Endothelial cell (in vitro differentiated cells): ENCODE measurements at regions not wholly inside any gene's neighbourhood (a gene's known extent, or its start where the extent isn't known, plus 50 kb on each side); places are given as distances from the start of the nearest gene placed in this dataset.

Experiments used
- DNase-seq: peaks from one replicate; pipeline ENCODE4 v3.0.0; 2021; ENCODE audit warnings: low spot score
- H3K27ac Mint-ChIP-seq: one replicate; pipeline ENCODE4 v1.8.0; 2021; ENCODE audit warnings: mixed read lengths, inconsistent platforms; ENCODE audit not compliant: unreplicated experiment
- H3K27me3 Mint-ChIP-seq: one replicate; pipeline ENCODE4 v1.8.0; 2021; ENCODE audit warnings: mild to moderate bottlenecking, moderate library complexity, mixed read lengths, inconsistent platforms; ENCODE audit not compliant: unreplicated experiment
- H3K36me3 Mint-ChIP-seq: one replicate; pipeline ENCODE4 v1.8.0; 2021; ENCODE audit warnings: mild to moderate bottlenecking, low read depth, mixed read lengths, inconsistent platforms; ENCODE audit not compliant: unreplicated experiment
- H3K4me1 Mint-ChIP-seq: one replicate; pipeline ENCODE4 v1.8.0; 2021; ENCODE audit warnings: mild to moderate bottlenecking, mixed read lengths, inconsistent platforms; ENCODE audit not compliant: unreplicated experiment
- H3K4me3 Mint-ChIP-seq: one replicate; pipeline ENCODE4 v1.8.0; 2021; ENCODE audit warnings: mild to moderate bottlenecking, mixed read lengths, inconsistent platforms; ENCODE audit not compliant: unreplicated experiment
- H3K9me3 Mint-ChIP-seq: one replicate; pipeline ENCODE4 v1.8.0; 2021; ENCODE audit warnings: mixed read lengths, inconsistent platforms; ENCODE audit not compliant: unreplicated experiment
- TF ChIP-seq, protein P1 (sequence below): fragments of 200-600 bp; sonication (generic); IDR thresholded peaks from one replicate; pipeline ENCODE4 v1.5.0; 2021; ENCODE audit warnings: antibody characterized with exemption; ENCODE audit not compliant: unreplicated experiment

GRCh38 chr6:92688342-92688741 is 731.0 kb downstream of the EPHA7 start:
- Mint-ChIP-seq H3K4me3 (no peak overlapping the region), H3K27me3 (no peaks in the 10 kb centered on the region), H3K27ac (peak overlapping the region; percentile 15), H3K36me3 (no peaks in the 10 kb centered on the region), H3K9me3 (no peaks in the 10 kb centered on the region), H3K4me1 (peaks cover 11% of the 10 kb centered on the region)
- no peak for DNase-seq
- TF ChIP-seq, protein P1, sequence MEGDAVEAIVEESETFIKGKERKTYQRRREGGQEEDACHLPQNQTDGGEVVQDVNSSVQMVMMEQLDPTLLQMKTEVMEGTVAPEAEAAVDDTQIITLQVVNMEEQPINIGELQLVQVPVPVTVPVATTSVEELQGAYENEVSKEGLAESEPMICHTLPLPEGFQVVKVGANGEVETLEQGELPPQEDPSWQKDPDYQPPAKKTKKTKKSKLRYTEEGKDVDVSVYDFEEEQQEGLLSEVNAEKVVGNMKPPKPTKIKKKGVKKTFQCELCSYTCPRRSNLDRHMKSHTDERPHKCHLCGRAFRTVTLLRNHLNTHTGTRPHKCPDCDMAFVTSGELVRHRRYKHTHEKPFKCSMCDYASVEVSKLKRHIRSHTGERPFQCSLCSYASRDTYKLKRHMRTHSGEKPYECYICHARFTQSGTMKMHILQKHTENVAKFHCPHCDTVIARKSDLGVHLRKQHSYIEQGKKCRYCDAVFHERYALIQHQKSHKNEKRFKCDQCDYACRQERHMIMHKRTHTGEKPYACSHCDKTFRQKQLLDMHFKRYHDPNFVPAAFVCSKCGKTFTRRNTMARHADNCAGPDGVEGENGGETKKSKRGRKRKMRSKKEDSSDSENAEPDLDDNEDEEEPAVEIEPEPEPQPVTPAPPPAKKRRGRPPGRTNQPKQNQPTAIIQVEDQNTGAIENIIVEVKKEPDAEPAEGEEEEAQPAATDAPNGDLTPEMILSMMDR = no peak

DNA sequence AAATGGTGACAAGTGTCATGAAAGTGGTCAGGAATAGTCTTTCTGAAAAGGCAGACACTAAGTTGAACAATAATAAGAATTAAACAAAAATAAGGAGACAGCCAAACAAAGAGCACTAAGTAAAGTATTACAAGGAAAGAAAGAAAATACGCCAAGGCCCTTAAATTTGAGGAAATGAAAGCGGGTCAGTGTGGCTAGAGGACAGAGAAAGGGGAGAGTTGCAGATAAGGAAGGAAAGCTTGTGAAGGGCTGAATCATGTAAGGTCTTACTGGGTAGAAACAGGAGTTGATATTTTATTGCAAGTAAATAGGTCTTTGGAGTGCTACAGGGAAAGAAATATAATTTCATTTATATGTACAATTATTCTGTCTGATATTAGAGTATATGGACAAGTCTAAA is 732.1 kb downstream of the EPHA7 start:
- H3K27ac Mint-ChIP-seq = no peak overlapping the region
- no peak for DNase-seq
- H3K9me3 Mint-ChIP-seq = no peaks in the 10 kb centered on the region
- no peaks in the 10 kb centered on the region for H3K27me3 Mint-ChIP-seq
- H3K4me3 Mint-ChIP-seq = no peak overlapping the region
- H3K36me3 Mint-ChIP-seq = no peaks in the 10 kb centered on the region
- TF ChIP-seq, protein P1 = no peak
- H3K4me1 Mint-ChIP-seq = peaks cover 11% of the 10 kb centered on the region

DNA sequence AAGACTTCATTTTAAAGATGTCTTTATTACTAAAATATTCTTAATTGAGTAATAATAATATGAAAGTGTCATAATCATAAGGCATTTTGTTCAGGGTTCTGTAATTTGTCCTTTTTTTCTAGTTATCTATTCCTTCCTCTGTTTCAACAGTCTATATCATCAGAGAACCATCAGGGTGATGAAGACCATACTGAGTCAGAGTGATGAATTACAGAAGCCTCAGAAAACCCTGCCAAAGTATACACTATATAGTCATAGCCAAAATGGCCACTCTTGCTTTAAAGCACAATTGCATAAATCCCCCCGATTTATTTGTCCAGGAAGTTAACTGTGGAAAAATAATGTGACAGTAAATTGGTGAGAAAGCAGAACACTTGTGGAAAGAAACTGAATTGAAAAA is 735.0 kb downstream of the EPHA7 start:
- Mint-ChIP-seq H3K27ac (no peak overlapping the region), H3K36me3 (no peaks in the 10 kb centered on the region), H3K4me3 (no peak overlapping the region), H3K27me3 (no peaks in the 10 kb centered on the region), H3K4me1 (peaks cover 9% of the 10 kb centered on the region), H3K9me3 (no peaks in the 10 kb centered on the region)
- TF ChIP-seq, protein P1 = no peak
- DNase-seq = no peak

- H3K27ac Mint-ChIP-seq = no peak overlapping the region
- no peaks in the 10 kb centered on the region for H3K9me3 Mint-ChIP-seq
- no peaks in the 10 kb centered on the region for H3K27me3 Mint-ChIP-seq
- no peak overlapping the region for H3K4me3 Mint-ChIP-seq
- TF ChIP-seq, protein P1 = no peak
- H3K36me3 Mint-ChIP-seq = no peaks in the 10 kb centered on the region
- DNase-seq = no peak
- H3K4me1 Mint-ChIP-seq = peaks cover 9% of the 10 kb centered on the region
These were observed 735.6 kb downstream of the EPHA7 start for GRCh38 chr6:92683748-92684147.

GRCh38 chr6:92682516-92683398 is 736.6 kb downstream of the EPHA7 start:
- H3K27me3 Mint-ChIP-seq = no peaks in the 10 kb centered on the region
- no peak overlapping the region for H3K27ac Mint-ChIP-seq
- DNase-seq = no peak
- TF ChIP-seq, protein P1 = no peak
- H3K9me3 Mint-ChIP-seq = no peaks in the 10 kb centered on the region
- no peaks in the 10 kb centered on the region for H3K36me3 Mint-ChIP-seq
- no peak overlapping the region for H3K4me3 Mint-ChIP-seq
- peaks cover 5% of the 10 kb centered on the region for H3K4me1 Mint-ChIP-seq
